ENCODE measurements at regions not wholly inside any gene's neighbourhood (a gene's known extent, or its start where the extent isn't known, plus 50 kb on each side); places are given as distances from the start of the nearest gene placed in this dataset.

DNA sequence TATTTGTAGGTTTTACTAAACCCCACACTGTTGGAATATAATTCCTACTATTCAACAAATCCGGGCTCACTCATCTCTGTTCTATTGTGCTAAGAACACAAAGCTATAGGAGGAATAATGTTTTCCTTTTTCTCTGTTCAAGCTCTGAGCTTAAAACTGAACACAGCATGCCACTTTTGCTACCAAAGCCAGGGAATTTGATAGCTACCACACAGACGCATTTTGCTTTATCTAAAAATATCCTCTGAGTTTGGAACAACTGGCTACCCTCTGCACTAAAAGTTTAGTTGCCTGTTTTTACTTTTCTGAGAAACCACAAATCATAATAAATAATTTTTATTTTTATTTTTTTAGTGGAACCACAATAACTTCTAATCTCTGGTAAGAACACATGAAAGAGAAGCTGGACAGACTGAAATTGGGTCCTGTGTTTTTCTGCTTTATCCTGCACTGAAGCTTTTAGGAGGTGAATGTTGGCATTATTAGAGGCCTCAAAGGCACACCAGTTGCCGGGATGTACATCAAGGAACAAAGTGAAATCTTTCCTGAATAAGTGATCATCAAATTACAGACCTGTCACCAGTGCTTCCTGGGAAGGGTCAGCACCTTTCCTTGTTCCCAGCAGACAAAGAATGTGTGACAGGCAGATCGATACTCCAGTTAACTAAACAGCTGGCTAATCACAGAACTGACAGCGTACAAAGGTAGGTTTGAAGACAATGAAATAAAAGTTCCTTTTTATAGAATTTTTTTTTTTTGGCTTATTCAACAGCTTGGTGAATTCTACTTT is 523.2 kb upstream of the TENM4 start:
- DNase-seq = no peak

DNA sequence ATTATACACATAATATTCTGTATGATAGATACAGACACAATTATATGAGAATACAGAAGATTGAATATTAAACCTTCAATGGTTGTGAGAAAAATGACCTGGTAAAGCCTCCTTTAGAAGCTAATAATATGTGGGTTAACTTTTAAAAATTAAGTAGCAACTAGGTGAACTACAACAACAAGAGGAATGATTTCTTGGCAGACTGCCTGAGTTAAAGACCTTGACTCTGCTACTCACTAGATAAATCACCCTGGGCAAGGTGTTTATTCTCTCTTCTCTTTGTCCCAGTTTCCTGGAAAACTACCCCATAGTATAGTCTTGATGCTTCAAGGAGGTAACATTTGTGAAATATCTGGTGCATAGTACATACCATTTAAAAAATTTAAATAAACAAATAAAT is 519.6 kb upstream of the TENM4 start:
- DNase-seq = no peak

DNA sequence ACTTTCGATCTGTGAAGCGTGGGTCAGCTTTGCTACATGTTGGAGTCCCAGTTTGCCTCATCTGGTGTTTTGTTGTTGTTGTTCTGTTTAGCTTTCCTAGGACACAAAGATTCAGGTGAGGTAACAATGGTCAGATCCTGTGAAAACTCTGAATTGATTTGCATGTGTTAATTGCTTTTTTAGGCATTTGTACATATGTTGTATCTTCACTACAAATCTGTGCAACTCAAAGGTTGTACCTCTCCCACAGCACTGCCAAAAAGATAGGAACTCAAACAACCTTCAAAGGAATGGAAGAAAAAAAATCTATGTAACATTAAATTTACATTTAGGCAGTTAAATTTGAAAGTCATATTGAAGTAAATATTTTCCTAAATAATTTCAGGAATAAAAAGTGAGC is 518.5 kb upstream of the TENM4 start:
- no peak for DNase-seq

DNA sequence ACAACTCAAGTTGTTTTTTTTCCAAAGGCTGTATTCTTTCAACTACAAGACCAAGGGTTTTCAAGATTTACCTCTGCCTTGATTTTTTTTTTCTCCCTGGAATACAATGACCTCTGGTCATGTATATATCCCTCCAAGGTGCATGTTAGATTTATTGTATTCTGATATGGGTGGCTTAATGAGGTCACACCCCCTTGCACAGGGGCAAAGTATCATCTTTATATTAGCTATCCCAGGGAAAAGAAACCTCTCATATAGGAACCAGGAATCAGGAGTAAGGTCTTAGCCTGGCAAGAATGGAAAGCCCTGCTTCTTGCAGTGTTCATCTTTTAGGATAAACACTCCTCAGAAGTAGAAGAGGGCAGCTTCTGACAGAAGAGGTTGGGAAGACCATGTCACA is 516.9 kb upstream of the TENM4 start:
- DNase-seq = no peak

DNA sequence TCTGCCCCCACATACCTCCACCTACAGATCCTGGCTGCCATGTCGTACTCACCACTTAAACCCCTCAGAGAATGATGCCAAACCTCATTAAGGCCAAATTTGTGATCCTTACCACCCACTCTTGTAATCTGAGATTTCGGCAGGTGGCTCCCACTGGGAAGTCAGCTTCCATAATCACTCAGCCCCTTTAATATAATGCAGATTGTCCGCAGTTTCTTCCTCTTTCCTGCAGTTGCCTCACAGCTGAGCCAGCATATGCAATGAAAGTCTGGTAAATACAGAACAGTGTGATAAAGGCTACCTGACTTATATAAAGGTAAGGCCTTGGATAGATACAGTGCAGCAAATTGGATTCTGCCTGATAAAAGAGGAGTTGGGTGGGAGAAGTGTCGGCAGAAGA is 515.2 kb upstream of the TENM4 start:
- no peak for DNase-seq

DNA sequence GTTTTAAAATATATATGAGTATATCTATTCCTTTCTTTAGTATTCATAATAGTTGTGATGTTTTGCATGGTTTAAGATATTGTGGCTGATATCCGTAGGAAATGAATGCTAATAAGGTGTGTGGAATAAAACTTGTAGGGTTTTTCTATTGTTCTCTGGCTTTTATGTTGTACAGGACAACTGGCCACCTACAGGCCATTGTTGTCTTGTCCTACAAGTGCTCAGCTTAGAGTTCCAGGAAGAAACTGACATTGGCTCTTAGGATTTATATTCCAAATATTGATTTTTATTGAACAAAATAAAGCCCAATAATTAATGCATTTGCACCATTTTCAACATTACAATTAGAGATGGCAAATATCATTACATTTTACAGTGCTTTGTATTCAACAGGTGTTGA is 512.8 kb upstream of the TENM4 start:
- no peak for DNase-seq

DNA sequence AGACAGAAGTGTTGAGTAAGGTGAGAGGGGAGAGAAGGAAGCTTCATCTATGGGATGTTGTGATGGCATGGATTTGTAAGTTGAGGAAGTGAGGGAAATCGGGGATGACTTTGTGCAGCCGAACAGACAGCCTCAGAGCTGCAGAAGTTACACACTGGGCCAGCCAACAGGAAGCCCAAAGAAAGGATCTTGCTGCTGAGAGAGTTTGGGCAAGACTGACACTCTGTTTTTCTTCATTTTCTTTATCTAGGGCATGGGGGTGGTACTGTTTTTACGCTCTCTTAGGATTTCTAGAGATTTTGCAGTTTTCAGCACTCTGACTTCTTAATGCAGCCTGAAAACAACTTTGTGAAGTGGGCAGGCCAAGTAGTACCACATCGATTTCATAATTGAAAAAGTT is 509.9 kb upstream of the TENM4 start:
- no peak for DNase-seq

DNA sequence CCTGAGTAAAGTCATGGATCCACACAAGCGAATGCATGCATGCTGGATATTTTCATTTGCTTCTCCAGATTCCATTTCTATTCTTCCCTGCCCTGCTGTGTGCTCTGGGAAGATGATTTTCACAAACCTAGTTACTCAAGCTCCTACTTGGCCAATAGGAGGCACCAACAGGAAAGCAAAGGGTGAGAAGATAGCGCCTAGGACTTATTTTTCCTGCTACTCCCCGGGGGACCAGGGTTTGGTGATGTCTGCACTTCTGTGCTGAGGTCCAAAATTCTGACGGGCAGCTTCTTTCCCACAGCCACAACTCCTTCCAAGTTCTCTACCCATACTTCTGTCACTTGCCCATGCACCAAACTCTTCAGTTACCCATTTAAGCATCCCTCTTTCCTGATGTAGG is 509.3 kb upstream of the TENM4 start:
- no peak for DNase-seq

DNA sequence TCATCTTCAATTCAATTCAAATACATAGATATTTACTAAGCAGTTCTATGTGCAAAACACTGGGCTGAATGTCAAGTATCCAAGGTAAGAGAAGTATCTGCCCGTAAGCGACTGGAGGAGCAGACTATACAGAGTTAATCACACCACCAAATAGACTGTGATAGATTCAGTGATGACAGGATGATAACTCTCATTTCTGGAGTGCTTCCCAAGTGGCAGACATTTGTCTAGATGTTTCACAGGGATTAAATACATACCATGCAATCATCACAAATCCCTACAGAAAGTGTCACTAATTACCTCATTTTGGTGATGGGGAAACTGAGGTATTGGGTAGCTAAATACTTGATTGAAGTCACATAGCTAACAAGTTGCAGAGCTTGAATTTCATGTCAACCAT is 508.7 kb upstream of the TENM4 start:
- no peak for DNase-seq

DNA sequence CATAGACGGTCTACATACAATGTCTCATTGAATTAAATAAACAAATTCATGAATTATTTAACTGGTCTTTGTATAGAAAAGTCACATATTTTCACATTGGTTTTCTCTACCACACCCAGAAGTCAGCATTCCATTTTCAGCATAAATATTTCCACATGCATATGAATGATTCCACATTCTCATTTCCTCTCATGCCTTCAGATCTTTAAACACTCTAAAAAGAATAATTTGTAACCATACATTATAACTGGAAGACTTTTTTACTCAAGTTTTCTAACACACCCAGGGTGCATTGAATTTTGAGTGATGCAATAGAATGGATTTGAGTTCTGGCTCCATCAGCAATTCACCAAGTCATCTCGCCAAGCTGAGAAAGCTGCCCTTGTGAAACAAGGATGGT is 501.8 kb upstream of the TENM4 start:
- no peak for DNase-seq

DNA sequence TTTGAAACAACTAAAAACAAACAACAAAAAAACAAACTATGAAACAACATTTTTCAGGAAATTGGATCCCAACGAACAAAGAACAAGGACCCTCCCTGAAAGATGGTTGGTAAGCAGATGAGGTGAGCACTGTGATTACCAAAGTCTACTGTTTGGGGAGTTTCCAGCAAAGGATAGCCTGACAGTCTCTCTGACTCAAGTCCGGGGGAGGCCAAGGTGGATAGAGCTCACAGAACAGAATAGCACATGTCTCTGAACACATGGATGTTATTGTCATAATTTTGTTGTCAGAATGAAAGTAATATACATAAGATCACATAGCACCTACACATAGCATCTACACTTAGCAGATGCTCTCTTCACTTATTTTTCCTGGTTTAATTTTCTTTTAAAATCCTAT is 501.3 kb upstream of the TENM4 start:
- DNase-seq = no peak

DNA sequence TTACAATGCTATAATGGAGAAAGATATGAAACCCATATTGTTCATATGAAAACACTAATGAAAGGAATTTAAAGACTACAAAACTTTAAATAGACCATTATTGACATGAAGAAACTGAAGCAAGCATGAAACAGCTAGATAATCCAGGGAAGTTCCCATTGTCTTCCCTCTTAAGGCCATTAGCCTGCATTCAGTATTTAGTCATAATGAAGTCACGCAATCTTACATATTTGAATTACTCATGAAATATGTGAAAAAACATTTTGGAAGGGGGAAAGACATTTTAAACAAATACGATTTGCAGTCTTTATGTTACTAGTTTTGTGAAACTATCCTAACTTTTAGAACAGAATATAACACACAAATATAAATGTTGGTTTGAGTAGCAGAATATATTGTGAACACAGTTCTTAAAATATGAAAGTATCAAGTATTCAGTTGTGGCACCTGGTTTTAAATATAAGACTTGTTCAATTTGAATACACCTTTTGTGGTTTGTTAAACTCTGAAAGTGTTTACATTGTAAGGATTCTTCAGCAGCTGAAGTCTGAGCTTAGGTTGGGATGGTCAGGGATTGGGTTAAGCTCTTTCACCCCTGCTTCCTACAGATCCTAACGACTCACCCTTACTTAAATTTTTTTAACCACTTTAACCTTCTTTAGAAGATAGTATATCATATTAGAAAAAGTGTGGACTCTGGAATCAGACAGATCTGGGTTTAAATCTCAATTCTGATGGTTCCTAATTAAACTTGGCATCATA is 500.3 kb upstream of the TENM4 start:
- DNase-seq = no peak

DNA sequence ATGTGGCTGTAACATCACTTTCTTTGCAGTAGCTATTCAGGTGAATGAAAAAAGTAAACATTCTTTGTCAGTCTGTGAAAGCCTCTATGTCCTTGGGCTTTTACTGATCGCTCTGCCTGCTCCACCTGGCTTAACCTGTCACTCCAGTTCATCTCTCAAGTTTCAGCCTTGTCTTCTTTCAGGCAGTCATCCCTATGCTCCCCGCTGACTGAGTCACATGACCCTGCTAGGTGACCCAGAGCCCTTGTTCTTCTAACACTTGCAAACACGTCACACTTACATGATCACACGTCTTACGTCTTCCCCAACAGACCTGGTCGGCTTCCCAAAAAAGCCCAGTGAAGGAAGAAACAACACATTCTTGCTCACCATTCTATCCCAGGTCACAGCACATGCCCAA is 499.3 kb upstream of the TENM4 start:
- DNase-seq = no peak

DNA sequence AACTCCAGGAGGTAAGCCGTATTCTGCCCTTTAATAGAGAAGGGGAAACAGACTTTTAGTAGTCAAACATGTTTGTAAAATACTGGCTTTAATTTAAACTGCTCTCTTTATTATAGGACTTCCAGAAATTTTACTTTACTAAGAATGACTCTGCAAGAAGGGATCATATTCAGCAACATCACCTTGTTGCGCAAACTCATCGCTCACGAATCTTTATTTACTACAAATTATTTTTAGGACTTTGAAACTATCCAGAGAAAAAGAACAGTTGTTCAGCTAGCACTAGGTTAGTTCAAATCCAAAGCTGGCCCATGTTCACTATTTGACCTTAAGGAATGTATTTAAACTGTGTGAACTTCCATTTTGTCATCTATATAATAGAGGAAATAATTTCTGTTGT is 498.3 kb upstream of the TENM4 start:
- DNase-seq = no peak

DNA sequence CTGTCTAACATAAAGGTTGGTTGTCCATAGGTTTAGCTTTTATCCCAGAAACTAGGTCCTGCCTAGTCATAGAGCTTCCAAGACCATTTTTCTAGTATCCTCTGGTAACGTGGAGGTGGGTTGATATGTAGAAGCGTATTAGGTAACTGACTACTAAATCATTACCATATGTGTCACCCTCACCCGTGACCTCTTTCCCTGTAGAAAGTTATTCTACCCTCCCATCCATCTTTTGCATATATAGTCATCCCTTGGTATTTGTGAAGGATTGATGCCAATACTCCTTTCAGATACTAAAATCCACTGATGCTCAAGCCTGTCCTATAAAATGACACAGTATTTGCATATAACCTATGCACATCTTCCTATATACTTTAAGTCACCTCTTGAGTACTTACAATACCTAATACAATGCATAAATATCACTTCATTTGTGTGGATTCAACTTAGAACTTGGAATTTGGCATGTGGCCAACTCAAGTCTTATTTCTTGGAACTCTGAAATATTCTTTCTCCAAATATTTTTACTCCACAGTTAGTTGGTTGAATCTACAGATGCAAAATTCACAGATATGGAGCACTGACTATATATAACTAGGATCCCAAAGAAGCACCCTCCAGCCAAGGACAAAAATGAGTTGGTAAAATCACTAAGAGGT is 497.0 kb upstream of the TENM4 start:
- DNase-seq = no peak

DNA sequence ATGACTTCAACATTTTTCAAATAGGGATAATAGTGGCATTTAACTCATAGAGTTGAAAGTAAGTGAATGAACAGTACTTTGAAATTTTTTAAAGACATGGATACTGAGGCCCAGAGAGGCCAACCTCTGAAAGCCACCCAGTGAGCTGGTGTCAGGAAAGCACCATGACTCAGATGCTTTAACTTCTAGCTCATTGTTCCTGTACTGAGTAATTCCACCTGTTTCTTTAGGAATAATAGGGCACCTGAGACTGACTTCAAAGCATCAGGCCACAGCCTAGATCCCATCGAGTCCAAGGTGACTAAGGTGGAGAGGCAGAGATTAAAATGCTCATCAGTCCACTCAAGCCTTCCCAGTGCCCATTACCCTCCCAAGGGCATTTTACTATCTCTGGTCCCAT is 491.8 kb upstream of the TENM4 start:
- DNase-seq = no peak

DNA sequence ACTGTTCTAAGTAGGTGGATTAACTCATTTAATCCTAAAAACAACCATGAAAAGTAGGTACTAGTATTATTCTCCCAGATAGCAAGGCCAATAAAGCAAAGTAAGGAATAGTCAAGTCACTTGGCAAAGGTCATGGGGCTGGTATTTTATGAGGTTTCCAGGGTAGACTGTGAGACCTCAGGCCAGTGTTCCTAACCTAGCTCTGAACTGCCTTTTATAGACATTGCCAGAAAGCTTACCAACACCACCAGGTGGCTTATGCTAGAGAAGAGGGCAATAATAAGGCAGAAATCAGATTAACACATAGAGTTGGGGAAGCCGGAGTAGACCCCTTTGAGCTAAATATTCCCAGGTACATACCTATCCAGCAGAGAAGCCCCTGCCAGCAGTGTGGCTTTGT is 490.9 kb upstream of the TENM4 start:
- DNase-seq = no peak

DNA sequence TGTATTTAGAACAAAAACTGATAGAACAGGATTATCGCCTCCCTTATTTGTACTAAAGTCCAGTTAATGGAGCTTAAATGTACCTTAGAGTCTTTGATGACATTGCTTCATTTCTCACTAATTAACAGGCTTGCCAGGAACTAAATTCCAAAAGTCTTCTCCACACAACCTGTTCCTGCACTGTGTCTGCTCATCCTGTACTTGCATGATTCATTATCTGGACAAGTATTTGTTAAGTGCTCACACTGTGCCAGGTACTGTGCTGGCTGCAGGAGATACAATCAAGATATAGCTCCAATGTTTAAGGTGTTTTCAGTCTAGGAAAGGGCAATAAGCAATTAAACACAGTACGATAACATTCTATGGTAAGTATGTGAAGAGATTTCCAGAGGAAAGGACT is 485.9 kb upstream of the TENM4 start:
- DNase-seq = no peak

DNA sequence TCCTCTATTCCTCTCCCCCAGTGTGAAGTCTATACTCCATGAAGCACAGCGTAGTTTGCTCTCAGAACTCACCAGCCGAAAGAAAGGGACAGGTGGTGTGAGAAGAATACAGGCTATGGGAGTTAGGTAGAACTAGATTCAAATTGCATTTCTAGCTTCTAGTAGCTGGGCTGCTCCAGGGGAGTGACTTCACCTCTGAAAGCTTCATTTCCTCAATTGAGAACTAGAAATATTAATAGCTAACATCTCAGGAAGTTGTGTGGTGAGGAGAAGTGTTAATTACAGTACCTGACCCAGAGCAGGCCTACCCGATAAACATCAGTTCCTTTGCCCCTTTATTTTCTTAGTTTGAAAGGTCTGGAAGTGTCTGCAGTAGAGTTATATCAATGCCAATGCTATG is 484.7 kb upstream of the TENM4 start:
- no peak for DNase-seq

DNA sequence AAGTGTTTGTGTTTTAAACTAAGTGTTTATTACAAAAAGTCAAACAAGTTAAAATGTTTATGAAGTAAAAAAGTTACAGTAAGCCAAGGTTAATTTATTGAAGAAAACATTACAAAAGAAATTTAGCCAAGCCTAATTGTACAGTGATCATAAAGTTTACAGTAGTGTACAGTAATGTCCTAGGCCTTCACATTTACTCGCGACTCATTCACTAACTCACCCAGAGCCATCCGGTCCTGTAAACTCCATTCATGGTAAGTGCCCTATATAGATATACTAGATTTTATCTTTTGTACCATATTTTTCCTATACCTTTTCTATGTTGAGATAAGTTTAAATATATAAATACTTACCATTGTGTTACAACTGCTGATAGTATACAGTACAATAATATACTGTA is 481.8 kb upstream of the TENM4 start:
- no peak for DNase-seq

DNA sequence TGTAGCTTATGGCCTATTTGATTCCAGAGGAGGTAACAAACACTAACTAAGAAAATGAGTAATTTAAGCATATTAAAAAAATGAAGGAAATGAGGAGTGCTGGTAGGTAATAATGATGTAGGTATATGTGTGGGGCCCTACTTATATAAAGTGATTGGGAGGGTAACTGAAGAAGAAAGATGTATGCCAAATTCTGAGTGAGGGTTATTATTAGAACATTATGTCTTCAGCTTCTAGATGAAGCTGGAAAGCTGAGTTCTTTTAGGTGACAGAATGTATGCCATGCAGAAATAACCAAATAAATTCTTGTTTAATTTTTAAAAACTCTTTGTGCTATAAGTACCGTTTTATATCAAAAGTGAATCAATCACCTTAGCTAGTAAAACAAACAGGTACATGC is 479.6 kb upstream of the TENM4 start:
- no peak for DNase-seq

DNA sequence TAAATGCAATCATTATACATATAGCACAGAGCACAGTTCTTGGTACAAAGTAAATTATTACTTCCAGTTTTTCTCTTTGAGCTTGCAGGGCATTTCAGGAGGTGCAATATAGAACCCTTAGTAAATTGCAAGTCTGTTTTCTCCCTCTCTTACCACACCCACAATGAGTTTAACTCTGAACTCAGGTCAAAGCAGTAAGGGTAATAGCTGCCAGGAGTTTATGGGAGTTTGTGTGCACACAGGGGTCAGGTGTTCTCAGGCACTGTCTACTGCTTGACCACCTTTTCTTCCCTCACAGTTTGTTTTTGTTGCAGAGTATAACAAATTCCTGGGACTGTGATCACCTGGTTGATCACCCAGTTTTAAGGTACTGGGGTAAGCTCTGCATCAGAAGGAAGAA is 478.5 kb upstream of the TENM4 start:
- no peak for DNase-seq

DNA sequence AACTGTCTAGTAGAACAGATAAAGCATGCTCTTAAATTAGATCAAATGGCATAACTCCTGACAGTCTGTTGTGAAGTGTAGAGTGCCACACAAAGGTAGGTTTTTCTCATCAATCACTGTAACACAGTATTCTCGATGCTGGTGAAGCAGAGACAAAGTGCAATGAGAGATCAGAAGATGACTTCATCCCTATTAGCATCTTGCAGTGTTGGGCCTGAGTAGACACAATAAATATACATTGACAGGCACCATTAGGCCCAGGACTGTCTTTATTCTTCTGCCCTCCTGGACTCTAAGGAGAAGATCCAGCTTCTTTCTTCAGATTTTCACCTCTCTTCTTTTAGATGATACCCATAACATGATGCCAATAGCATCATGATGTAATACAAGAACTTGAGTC is 478.0 kb upstream of the TENM4 start:
- no peak for DNase-seq

DNA sequence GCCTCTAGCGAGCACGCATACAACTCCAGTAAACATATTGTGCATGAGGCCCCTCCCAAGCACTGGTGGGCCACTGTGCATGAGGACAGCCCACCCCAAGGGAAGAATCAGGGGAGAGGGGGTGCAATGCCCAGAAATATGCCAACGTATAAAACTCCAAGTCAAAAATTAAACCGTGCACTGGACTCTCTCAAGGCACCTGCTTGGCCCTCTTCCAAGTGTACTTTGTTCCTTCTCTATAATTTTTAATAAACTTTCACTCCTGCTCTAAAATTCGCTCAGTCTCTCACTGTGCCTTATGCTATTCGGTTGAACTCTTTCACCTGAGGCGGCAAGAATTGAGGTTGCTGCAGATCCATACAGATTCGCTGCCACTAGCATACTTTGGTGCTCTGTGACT is 465.3 kb upstream of the TENM4 start:
- DNase-seq = no peak

Data from activated CD8-positive, alpha-beta memory T cell treated with anti-CD3 and anti-CD28 coated beads, Interleukin-2, amount 50 U/mL, for 4 hours (primary cell).